ENCODE measurements at regions not wholly inside any gene's neighbourhood (a gene's known extent, or its start where the extent isn't known, plus 50 kb on each side); places are given as distances from the start of the nearest gene placed in this dataset.

DNA sequence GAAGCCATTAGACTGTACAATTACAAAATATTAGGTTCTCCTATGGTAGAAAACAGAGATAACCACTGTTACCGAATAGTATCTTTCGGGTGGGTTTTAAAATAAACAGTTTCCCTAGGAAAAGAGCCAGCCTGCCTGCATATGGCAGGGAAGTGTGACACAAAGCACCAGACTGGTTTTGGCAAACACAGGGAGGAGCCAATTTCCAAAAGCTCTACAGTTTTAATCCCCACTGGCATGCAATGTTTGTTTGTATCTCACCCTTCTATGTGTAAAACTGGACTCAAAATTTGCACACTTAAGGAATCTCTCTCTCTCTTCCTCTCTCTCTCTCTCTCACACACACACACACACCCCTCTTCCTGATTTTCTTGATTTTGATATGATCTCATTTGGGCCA lies 261.7 kb downstream of the ETV1 start:
- no peak for TF ChIP-seq POLR2A (IDR thresholded peaks at IDR 0.05; ENCODE audit: borderline replicate concordance, extremely low read depth, insufficient read depth, insufficient read length)
- TF ChIP-seq SIN3A (IDR thresholded peaks at IDR 0.05; ENCODE audit: low read depth) = no peak
- TF ChIP-seq, protein P1, sequence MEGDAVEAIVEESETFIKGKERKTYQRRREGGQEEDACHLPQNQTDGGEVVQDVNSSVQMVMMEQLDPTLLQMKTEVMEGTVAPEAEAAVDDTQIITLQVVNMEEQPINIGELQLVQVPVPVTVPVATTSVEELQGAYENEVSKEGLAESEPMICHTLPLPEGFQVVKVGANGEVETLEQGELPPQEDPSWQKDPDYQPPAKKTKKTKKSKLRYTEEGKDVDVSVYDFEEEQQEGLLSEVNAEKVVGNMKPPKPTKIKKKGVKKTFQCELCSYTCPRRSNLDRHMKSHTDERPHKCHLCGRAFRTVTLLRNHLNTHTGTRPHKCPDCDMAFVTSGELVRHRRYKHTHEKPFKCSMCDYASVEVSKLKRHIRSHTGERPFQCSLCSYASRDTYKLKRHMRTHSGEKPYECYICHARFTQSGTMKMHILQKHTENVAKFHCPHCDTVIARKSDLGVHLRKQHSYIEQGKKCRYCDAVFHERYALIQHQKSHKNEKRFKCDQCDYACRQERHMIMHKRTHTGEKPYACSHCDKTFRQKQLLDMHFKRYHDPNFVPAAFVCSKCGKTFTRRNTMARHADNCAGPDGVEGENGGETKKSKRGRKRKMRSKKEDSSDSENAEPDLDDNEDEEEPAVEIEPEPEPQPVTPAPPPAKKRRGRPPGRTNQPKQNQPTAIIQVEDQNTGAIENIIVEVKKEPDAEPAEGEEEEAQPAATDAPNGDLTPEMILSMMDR (IDR thresholded peaks at IDR 0.05 in 2 of 3, conservative IDR thresholded peaks at IDR 0.05 in 1 of 3; ENCODE audit: borderline replicate concordance in 1 of 3, insufficient read depth in 1 of 3, low read depth in 2 of 3, low read length in 2 of 3) = no peak
- no peak for TF ChIP-seq TCF7L2 (IDR thresholded peaks at IDR 0.05; ENCODE audit: borderline replicate concordance, extremely low read depth, insufficient read depth, insufficient read length)
- no peak for TF ChIP-seq EZH2phosphoT487 (IDR thresholded peaks at IDR 0.05; ENCODE audit: borderline replicate concordance)
- TF ChIP-seq RAD21 (IDR thresholded peaks at IDR 0.05; ENCODE audit: low read depth) = no peak
- TF ChIP-seq ZFX (IDR thresholded peaks at IDR 0.05) = no peak
- no peak for TF ChIP-seq EZH2 (IDR thresholded peaks at IDR 0.05)
- no peak for TF ChIP-seq SP1 (IDR thresholded peaks at IDR 0.05; ENCODE audit: low read depth)
- no peak for TF ChIP-seq POLR2AphosphoS5 (IDR thresholded peaks at IDR 0.05; ENCODE audit: low read depth, low read length)
- TF ChIP-seq, protein P2, sequence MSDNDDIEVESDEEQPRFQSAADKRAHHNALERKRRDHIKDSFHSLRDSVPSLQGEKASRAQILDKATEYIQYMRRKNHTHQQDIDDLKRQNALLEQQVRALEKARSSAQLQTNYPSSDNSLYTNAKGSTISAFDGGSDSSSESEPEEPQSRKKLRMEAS (IDR thresholded peaks at IDR 0.05) = no peak
- TF ChIP-seq EGR1 (IDR thresholded peaks at IDR 0.05; ENCODE audit: low read depth) = no peak
- TF ChIP-seq CEBPB (IDR thresholded peaks at IDR 0.05; ENCODE audit: low read depth) = no peak

All from HCT116 (cell line).